Keratinocyte (primary cell): ENCODE measurements at regions not wholly inside any gene's neighbourhood (a gene's known extent, or its start where the extent isn't known, plus 50 kb on each side); places are given as distances from the start of the nearest gene placed in this dataset.

Source experiments
- DNase-seq: peaks from one replicate; pipeline ENCODE4 v3.0.0-alpha.2; 2011; ENCODE audit warnings: low read depth, missing footprints, low spot score
- FAIRE-seq: peaks from 2 replicates; lab custom pipeline; 2011; peaks lifted over from hg19 to GRCh38; lab: Jason Lieb, UNC
- H2AFZ ChIP-seq: 2 replicates; pipeline ENCODE4 v1.6.0; 2012; ENCODE audit warnings: low read length, control low read depth, inconsistent platforms; ENCODE audit not compliant: control insufficient read depth
- H3K27ac ChIP-seq: 2 replicates; pipeline ENCODE4 v1.5.1; 2011; ENCODE audit warnings: low read length; ENCODE audit not compliant: control insufficient read depth, insufficient read depth
- H3K27me3 ChIP-seq: 3 replicates; pipeline ENCODE4 v1.6.0; 2011; ENCODE audit warnings: low read length; ENCODE audit not compliant: control insufficient read depth, insufficient read depth; ENCODE audit errors: extremely low read depth
- H3K36me3 ChIP-seq, 2 experiments: 2 replicates in 1 of 2; 3 replicates in 1 of 2; pipeline ENCODE4 v1.5.1; 2011; ENCODE audit warnings: low read length in 2 of 2, mild to moderate bottlenecking in 1 of 2; ENCODE audit not compliant: control insufficient read depth in 2 of 2, insufficient read depth in 2 of 2; ENCODE audit errors: extremely low read depth in 1 of 2
- H3K4me1 ChIP-seq: 3 replicates; pipeline ENCODE4 v1.5.1; 2011; ENCODE audit warnings: low read length; ENCODE audit not compliant: control insufficient read depth, insufficient read depth; ENCODE audit errors: extremely low read depth
- H3K4me2 ChIP-seq: 3 replicates; pipeline ENCODE4 v1.6.0; 2011; ENCODE audit warnings: low read depth, low read length; ENCODE audit not compliant: control insufficient read depth, insufficient read depth; ENCODE audit errors: extremely low read depth
- H3K4me3 ChIP-seq, 3 experiments: fragments of 200-600 bp in 1 of 3; sonication (generic) in 1 of 3; 2 replicates in 2 of 3; 3 replicates in 1 of 3; pipeline ENCODE4 v1.5.1; 2011 to 2016; ENCODE audit warnings: low read length in 3 of 3, mild to moderate bottlenecking in 3 of 3, control low read depth in 2 of 3, inconsistent platforms in 1 of 3, low read depth in 1 of 3, mixed read lengths in 1 of 3, mixed run types in 1 of 3, moderate library complexity in 1 of 3; ENCODE audit not compliant: control insufficient read depth in 2 of 3, insufficient read depth in 2 of 3; ENCODE audit errors: extremely low read depth in 1 of 3
- H3K79me2 ChIP-seq: 2 replicates; pipeline ENCODE4 v1.6.0; 2012; ENCODE audit warnings: low read length; ENCODE audit not compliant: control insufficient read depth, insufficient read depth
- H3K9ac ChIP-seq: 3 replicates; pipeline ENCODE4 v1.6.0; 2011; ENCODE audit warnings: low read length; ENCODE audit not compliant: control insufficient read depth, insufficient read depth; ENCODE audit errors: extremely low read depth
- H3K9me1 ChIP-seq: 3 replicates; pipeline ENCODE4 v1.6.0; 2011; ENCODE audit warnings: low read length; ENCODE audit not compliant: control insufficient read depth, insufficient read depth; ENCODE audit errors: extremely low read depth
- H3K9me3 ChIP-seq: 2 replicates; pipeline ENCODE4 v1.5.1; 2012; ENCODE audit warnings: low read depth, low read length; ENCODE audit not compliant: control insufficient read depth
- H4K20me1 ChIP-seq: 3 replicates; pipeline ENCODE4 v1.6.0; 2011; ENCODE audit warnings: low read length; ENCODE audit not compliant: control insufficient read depth, insufficient read depth; ENCODE audit errors: extremely low read depth
- EZH2 ChIP-seq: IDR thresholded peaks from one replicate; pipeline ENCODE4 v1.6.1; 2012; ENCODE audit warnings: inconsistent platforms, mild to moderate bottlenecking, low read length, moderate library complexity
- dilution Hi-C: fragments of 300-500 bp; cut with MboI; formaldehyde crosslinking; loops from one replicate; pipeline ENCODE4 v1.7.0; 2020; ENCODE audit warnings: low sequenced_read_pairs; ENCODE audit not compliant: extremely low pct_ligation_motif_present
- TF ChIP-seq, protein P1 (sequence below), 3 experiments: IDR thresholded peaks in 1 of 3; conservative IDR thresholded peaks in 1 of 3; optimal IDR thresholded peaks in 1 of 3; 2 replicates in 2 of 3; 3 replicates in 1 of 3; pipeline versions ENCODE3 to v1.5.1; 2011; ENCODE audit warnings: low read length in 3 of 3, mild to moderate bottlenecking in 3 of 3, moderate library complexity in 2 of 3, control low read depth in 1 of 3, inconsistent platforms in 1 of 3; ENCODE audit not compliant: insufficient read depth in 2 of 3; ENCODE audit errors: extremely low read depth in 1 of 3

DNA sequence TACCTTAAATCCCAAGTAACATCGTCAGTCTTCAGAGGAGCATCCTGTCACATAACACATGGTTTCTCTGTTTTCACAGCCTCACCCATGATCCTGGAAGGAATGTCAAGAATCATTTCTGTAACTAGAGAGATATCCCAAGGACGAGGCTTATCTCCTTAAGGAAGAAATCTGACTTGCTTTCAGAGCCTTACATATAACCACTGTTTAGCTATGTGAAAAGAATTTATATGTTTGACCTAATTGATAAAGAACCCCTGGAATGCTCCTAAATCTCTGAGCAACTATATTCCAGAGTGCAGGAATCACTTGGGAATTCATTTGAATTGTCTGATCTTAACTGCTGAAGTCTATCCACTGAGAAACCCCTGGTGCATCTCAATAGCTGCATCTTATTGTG, 243.1 kb downstream of the ALDH8A1 start:
- Histone ChIP-seq H3K4me3 (no peak overlapping the region), H3K4me1 (no peaks in the 10 kb centered on the region), H3K9me3 (no peaks in the 10 kb centered on the region), H3K27ac (no peak overlapping the region), H3K4me2 (no peak overlapping the region), H3K9me1 (no peaks in the 10 kb centered on the region), H3K36me3 (no peaks in the 10 kb centered on the region), H4K20me1 (no peaks in the 10 kb centered on the region), H3K9ac (no peak overlapping the region), H2AFZ (no peak overlapping the region), H3K79me2 (no peaks in the 10 kb centered on the region), H3K27me3 (peaks cover 2% of the 10 kb centered on the region)
- dilution Hi-C loops: no loop called here
- FAIRE-seq (no peak), DNase-seq (no peak)
- TF ChIP-seq, protein P1, sequence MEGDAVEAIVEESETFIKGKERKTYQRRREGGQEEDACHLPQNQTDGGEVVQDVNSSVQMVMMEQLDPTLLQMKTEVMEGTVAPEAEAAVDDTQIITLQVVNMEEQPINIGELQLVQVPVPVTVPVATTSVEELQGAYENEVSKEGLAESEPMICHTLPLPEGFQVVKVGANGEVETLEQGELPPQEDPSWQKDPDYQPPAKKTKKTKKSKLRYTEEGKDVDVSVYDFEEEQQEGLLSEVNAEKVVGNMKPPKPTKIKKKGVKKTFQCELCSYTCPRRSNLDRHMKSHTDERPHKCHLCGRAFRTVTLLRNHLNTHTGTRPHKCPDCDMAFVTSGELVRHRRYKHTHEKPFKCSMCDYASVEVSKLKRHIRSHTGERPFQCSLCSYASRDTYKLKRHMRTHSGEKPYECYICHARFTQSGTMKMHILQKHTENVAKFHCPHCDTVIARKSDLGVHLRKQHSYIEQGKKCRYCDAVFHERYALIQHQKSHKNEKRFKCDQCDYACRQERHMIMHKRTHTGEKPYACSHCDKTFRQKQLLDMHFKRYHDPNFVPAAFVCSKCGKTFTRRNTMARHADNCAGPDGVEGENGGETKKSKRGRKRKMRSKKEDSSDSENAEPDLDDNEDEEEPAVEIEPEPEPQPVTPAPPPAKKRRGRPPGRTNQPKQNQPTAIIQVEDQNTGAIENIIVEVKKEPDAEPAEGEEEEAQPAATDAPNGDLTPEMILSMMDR (optimal IDR thresholded peaks at IDR 0.05 in 1 of 3, IDR thresholded peaks at IDR 0.05 in 1 of 3, conservative IDR thresholded peaks at IDR 0.05 in 1 of 3; ENCODE audit: extremely low read depth in 1 of 3, insufficient read depth in 2 of 3, low read length in 3 of 3): no peak
- no peak for TF ChIP-seq EZH2

DNA sequence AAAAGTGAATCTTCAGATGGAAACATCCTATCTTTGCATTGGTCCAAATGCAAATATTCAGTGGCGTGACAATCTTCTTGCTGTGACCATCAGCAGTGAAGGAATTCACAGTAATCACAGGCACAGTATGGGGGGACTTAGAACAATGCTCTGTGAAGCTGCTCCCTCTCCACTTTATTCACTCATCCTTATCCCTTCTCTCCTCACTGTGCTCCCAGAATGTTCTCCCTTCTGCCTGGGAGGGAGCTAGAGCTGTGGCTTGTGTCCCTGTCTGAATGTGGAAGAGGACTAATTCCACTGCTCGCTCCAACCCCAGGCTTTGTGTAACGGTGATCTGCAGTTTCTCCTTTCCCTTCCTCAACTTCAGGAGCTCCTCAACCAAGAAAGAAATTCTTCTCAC, 243.7 kb downstream of the ALDH8A1 start:
- no peak overlapping the region for H2AFZ ChIP-seq
- H4K20me1 ChIP-seq: no peaks in the 10 kb centered on the region
- no peaks in the 10 kb centered on the region for H3K79me2 ChIP-seq
- H3K4me2 ChIP-seq: no peak overlapping the region
- no peak overlapping the region for H3K27ac ChIP-seq
- FAIRE-seq: no peak
- peaks cover 2% of the 10 kb centered on the region for H3K27me3 ChIP-seq
- H3K4me3 ChIP-seq: no peak overlapping the region
- no peak for DNase-seq
- H3K9ac ChIP-seq: no peak overlapping the region
- H3K9me3 ChIP-seq: no peaks in the 10 kb centered on the region
- no peaks in the 10 kb centered on the region for H3K4me1 ChIP-seq
- TF ChIP-seq, protein P1 (optimal IDR thresholded peaks at IDR 0.05 in 1 of 3, IDR thresholded peaks at IDR 0.05 in 1 of 3, conservative IDR thresholded peaks at IDR 0.05 in 1 of 3; ENCODE audit: extremely low read depth in 1 of 3, insufficient read depth in 2 of 3, low read length in 3 of 3): no peak
- no peak for TF ChIP-seq EZH2
- no peaks in the 10 kb centered on the region for H3K9me1 ChIP-seq
- dilution Hi-C loops: no loop called here
- H3K36me3 ChIP-seq: no peaks in the 10 kb centered on the region
